Mucosa of descending colon (tissue), 3 donors: ENCODE measurements at regions not wholly inside any gene's neighbourhood (a gene's known extent, or its start where the extent isn't known, plus 50 kb on each side); places are given as distances from the start of the nearest gene placed in this dataset.

Source experiments
- ATAC-seq: fragments of 200-7000 bp; cut with Tn5 transposase; one replicate; pipeline ENCODE4 v1.9.1; 2020; ENCODE audit warnings: mild to moderate bottlenecking, moderate library complexity
- DNase-seq, 3 donors: peaks; one replicate each; pipeline ENCODE4 v3.0.0-alpha.2; 2020
- H3K36me3 ChIP-seq: fragments of 200-600 bp; one replicate; pipeline ENCODE4 v1.8.0; 2021; ENCODE audit warnings: low read depth, mild to moderate bottlenecking
- H3K4me1 ChIP-seq: fragments of 200-600 bp; one replicate; pipeline ENCODE4 v1.8.0; 2021; ENCODE audit warnings: low read depth, mild to moderate bottlenecking
- H3K4me3 ChIP-seq: fragments of 200-600 bp; one replicate; pipeline ENCODE4 v1.8.0; 2021; ENCODE audit warnings: mild to moderate bottlenecking
- H3K9me3 ChIP-seq: fragments of 200-600 bp; one replicate; pipeline ENCODE4 v1.8.0; 2021; ENCODE audit warnings: mild to moderate bottlenecking
- CTCF ChIP-seq: fragments of 200-600 bp; IDR thresholded peaks from one replicate; pipeline ENCODE4 v1.8.0; 2022; ENCODE audit warnings: antibody characterized with exemption, mild to moderate bottlenecking
- intact Hi-C, 2 donors: fragments of 100-400 bp; cut with DNase I in 1 of 2; cut with micrococcal nuclease in 1 of 2; formaldehyde crosslinking; loops; one replicate each; pipeline versions ENCODE4 v1.11.0 to v1.11.1; 2022; cut with DNase I, micrococcal nuclease
- donor health status: DM: no; HTN: no; CAD: no; lungs with moderate emphysema.
- donor health status: DM: no; HTN: no; CAD: no.
- donor health status: DM: no; HTN: yes; CAD: no.

GRCh38 chr20:19861147-19861759, 103.2 kb downstream of the RIN2 start:
- no peak for TF ChIP-seq CTCF
- no peak for DNase-seq
- peak overlapping the region; percentile 7 for H3K4me3 ChIP-seq
- ATAC-seq: peak; percentile 46
- H3K9me3 ChIP-seq: no peaks in the 10 kb centered on the region
- H3K4me1 ChIP-seq: peaks cover 11% of the 10 kb centered on the region
- H3K36me3 ChIP-seq: no peaks in the 10 kb centered on the region
- intact Hi-C loops: no loop called here

- intact Hi-C loops: no loop called here
- TF ChIP-seq CTCF: no peak
- ATAC-seq (no peak), DNase-seq (no peak)
- no peak overlapping the region for H3K4me3 ChIP-seq
- H3K36me3 ChIP-seq: no peaks in the 10 kb centered on the region
- no peaks in the 10 kb centered on the region for H3K9me3 ChIP-seq
- H3K4me1 ChIP-seq: peaks cover 11% of the 10 kb centered on the region
Observed at GRCh38 chr20:19864130-19864529, 106.1 kb downstream of the RIN2 start.

- intact Hi-C loops: no loop called here
- DNase-seq: no peak
- H3K4me1 ChIP-seq: peaks cover 8% of the 10 kb centered on the region
- H3K9me3 ChIP-seq: no peaks in the 10 kb centered on the region
- no peak for TF ChIP-seq CTCF
- no peak overlapping the region for H3K4me3 ChIP-seq
- no peaks in the 10 kb centered on the region for H3K36me3 ChIP-seq
- no peak for ATAC-seq
Observed at GRCh38 chr20:19866070-19866469, 108.0 kb downstream of the RIN2 start.

- DNase-seq: no peak
- Histone ChIP-seq H3K4me3 (no peak overlapping the region), H3K36me3 (no peaks in the 10 kb centered on the region), H3K9me3 (no peaks in the 10 kb centered on the region), H3K4me1 (peaks cover 2% of the 10 kb centered on the region)
- ATAC-seq: no peak
- TF ChIP-seq CTCF: no peak
- intact Hi-C loops: no loop called here
Observed at GRCh38 chr20:19867074-19867473, 109.0 kb downstream of the RIN2 start.

GRCh38 chr20:19867940-19868371, 109.9 kb downstream of the RIN2 start:
- intact Hi-C loops: no loop called here
- H3K4me1 ChIP-seq: no peaks in the 10 kb centered on the region
- TF ChIP-seq CTCF: no peak
- no peak overlapping the region for H3K4me3 ChIP-seq
- no peaks in the 10 kb centered on the region for H3K9me3 ChIP-seq
- ATAC-seq (peak; percentile 28), DNase-seq (peak in 1 of 3 donors; percentile 39)
- H3K36me3 ChIP-seq: no peaks in the 10 kb centered on the region

GRCh38 chr20:19868441-19868840, 110.4 kb downstream of the RIN2 start:
- Histone ChIP-seq H3K36me3 (no peaks in the 10 kb centered on the region), H3K4me3 (no peak overlapping the region), H3K4me1 (no peaks in the 10 kb centered on the region), H3K9me3 (no peaks in the 10 kb centered on the region)
- intact Hi-C loops: no loop called here
- TF ChIP-seq CTCF: no peak
- no peak for DNase-seq
- ATAC-seq: no peak
